Colonic mucosa (tissue), 4 donors: ENCODE measurements at regions not wholly inside any gene's neighbourhood (a gene's known extent, or its start where the extent isn't known, plus 50 kb on each side); places are given as distances from the start of the nearest gene placed in this dataset.

Experiments used
- DNase-seq: peaks from one replicate; pipeline ENCODE4 v3.0.0-alpha.2; 2020
- H3K27ac ChIP-seq: fragments of 200-600 bp; one replicate; pipeline ENCODE4 v1.8.0; 2021
- H3K27me3 ChIP-seq: fragments of 200-600 bp; one replicate; pipeline ENCODE4 v1.8.0; 2021
- H3K36me3 ChIP-seq: fragments of 200-600 bp; one replicate; pipeline ENCODE4 v1.8.0; 2021
- H3K4me1 ChIP-seq: fragments of 200-600 bp; one replicate; pipeline ENCODE4 v1.8.0; 2021; ENCODE audit warnings: mild to moderate bottlenecking
- H3K4me3 ChIP-seq: fragments of 200-600 bp; one replicate; pipeline ENCODE4 v1.8.0; 2021
- H3K9ac ChIP-seq, 2 donors: one replicate each; pipeline ENCODE4 v1.7.0; 2013; ENCODE audit warnings: control low read depth in 2 of 2, low read depth in 2 of 2, low read length in 2 of 2
- H3K9me3 ChIP-seq: fragments of 200-600 bp; one replicate; pipeline ENCODE4 v1.8.0; 2021
- intact Hi-C: fragments of 100-400 bp; cut with DNase I; formaldehyde crosslinking; loops from one replicate; pipeline ENCODE4 v1.14.1; 2022
- TF ChIP-seq, protein P1 (sequence below): fragments of 200-600 bp; IDR thresholded peaks from one replicate; pipeline ENCODE4 v1.8.0; 2022; ENCODE audit warnings: antibody characterized with exemption, mild to moderate bottlenecking
- donor health status: healthy.
- donor health status: DM: no; HTN: no; CAD: no.
- donor health status: DM: no; HTN: no; CAD: no.

DNA sequence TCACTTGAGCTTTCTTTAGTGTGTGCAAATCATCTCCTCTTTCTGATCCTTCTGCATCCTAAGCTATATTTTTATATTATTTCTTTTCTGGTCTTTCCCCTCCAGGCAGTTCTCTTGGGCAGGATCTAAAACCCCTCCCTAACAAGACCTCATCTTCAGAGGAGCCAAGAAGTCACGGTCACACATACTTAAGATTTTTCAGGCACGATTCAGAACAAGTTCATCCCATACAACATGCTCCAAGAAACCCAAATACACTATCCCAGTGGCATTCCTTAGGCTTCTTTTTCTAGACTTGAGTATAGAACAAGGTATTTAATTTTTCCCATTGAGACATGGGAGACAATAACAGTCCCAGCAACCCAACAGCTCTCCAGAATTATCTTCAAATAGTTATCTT is 1251.5 kb downstream of the DNAJB9 start:
- Histone ChIP-seq H3K9ac (no peak overlapping the region), H3K4me3 (no peak overlapping the region), H3K27me3 (no peaks in the 10 kb centered on the region), H3K9me3 (no peaks in the 10 kb centered on the region), H3K4me1 (no peaks in the 10 kb centered on the region), H3K27ac (no peak overlapping the region), H3K36me3 (no peaks in the 10 kb centered on the region)
- TF ChIP-seq, protein P1, sequence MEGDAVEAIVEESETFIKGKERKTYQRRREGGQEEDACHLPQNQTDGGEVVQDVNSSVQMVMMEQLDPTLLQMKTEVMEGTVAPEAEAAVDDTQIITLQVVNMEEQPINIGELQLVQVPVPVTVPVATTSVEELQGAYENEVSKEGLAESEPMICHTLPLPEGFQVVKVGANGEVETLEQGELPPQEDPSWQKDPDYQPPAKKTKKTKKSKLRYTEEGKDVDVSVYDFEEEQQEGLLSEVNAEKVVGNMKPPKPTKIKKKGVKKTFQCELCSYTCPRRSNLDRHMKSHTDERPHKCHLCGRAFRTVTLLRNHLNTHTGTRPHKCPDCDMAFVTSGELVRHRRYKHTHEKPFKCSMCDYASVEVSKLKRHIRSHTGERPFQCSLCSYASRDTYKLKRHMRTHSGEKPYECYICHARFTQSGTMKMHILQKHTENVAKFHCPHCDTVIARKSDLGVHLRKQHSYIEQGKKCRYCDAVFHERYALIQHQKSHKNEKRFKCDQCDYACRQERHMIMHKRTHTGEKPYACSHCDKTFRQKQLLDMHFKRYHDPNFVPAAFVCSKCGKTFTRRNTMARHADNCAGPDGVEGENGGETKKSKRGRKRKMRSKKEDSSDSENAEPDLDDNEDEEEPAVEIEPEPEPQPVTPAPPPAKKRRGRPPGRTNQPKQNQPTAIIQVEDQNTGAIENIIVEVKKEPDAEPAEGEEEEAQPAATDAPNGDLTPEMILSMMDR = no peak
- DNase-seq = no peak
- intact Hi-C loops = no loop called here

DNA sequence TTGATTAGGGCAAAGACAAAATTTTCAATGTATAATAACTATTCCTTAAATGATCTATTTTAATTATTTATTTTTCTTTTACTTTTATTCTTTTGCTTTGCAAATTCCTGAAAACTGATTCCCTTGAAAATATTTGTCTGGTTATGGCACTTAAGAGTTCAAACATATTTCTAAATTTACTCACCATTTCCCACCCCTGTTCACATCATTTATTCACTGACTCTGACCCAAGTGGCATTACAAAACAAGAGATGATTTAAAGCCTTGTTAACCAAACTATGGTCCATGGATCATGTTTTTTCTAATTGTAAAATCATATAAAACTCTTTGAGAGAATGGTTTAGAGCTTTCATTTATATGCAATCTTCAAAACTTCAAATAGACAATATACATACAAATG is 1256.1 kb upstream of the LRRN3 start:
- H3K9ac ChIP-seq = no peak overlapping the region
- intact Hi-C loops = no loop called here
- H3K27ac ChIP-seq = no peak overlapping the region
- no peak overlapping the region for H3K4me3 ChIP-seq
- no peak for DNase-seq
- H3K4me1 ChIP-seq = no peaks in the 10 kb centered on the region
- TF ChIP-seq, protein P1 = no peak
- no peaks in the 10 kb centered on the region for H3K36me3 ChIP-seq
- H3K9me3 ChIP-seq = no peaks in the 10 kb centered on the region
- no peaks in the 10 kb centered on the region for H3K27me3 ChIP-seq

DNA sequence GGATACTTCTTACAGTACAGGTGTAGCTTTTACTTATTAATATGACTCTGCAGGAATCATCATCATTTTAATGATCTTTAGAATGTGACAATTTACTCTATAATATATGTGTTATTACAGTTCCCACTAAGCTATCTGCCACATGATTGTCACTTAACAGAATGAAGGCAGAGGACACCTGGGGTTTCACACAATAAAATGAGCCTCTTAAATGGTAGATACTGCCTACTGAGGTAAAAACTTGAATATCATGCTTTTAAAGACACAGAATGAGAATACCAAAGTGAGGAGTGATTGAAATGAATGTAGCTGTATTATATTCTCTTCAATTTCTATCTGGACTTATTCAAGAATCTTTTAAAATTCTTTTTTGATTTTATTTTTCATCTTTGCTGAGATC is 1255.3 kb upstream of the LRRN3 start:
- H3K36me3 ChIP-seq = no peaks in the 10 kb centered on the region
- TF ChIP-seq, protein P1 = no peak
- no peak for DNase-seq
- no peaks in the 10 kb centered on the region for H3K9me3 ChIP-seq
- intact Hi-C loops = no loop called here
- no peaks in the 10 kb centered on the region for H3K27me3 ChIP-seq
- H3K4me1 ChIP-seq = no peaks in the 10 kb centered on the region
- no peak overlapping the region for H3K4me3 ChIP-seq
- H3K27ac ChIP-seq = no peak overlapping the region
- H3K9ac ChIP-seq = no peak overlapping the region

DNA sequence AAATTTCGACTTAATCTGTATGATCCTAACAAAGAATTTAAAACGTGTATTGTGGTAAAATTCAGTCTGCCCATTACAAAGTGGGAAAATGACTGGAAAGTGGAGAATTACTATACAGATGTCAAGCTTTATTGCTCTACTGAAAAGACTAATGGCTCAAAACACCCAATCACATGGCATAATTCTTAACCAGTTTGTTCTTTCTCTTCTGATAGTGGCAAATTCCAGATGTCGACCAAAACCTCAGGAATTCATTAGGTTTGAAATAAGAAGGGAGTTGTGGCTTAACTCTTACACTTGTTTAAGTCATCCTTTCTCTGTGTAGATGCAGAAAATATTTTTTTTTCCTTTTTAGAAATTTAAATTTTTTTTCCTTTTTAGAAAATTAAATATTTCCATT is 1254.9 kb upstream of the LRRN3 start:
- H3K27ac ChIP-seq = no peak overlapping the region
- H3K9ac ChIP-seq = no peak overlapping the region
- DNase-seq = no peak
- TF ChIP-seq, protein P1 = no peak
- H3K4me3 ChIP-seq = no peak overlapping the region
- no peaks in the 10 kb centered on the region for H3K27me3 ChIP-seq
- no peaks in the 10 kb centered on the region for H3K36me3 ChIP-seq
- H3K9me3 ChIP-seq = no peaks in the 10 kb centered on the region
- intact Hi-C loops = no loop called here
- no peaks in the 10 kb centered on the region for H3K4me1 ChIP-seq

DNA sequence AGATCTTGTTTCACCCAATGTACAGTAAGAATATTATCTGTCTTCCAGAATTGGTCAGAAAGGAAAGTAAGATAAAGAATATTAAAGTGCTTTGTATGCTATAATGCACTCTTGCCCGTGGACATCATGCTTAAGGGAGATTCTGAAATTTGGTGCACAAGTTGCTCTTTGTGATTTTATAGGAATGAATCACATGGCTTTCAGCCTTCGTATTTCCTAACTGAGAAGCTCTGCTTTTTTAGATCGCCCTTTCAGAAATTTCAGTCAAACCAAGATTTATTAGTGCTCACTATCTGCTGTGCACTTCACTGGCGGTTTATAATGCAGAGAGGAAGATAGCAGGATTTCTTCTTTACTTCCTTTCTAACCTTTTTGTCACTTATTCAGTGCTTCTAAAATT is 1248.5 kb upstream of the LRRN3 start:
- H3K27ac ChIP-seq = no peak overlapping the region
- no peaks in the 10 kb centered on the region for H3K27me3 ChIP-seq
- no peaks in the 10 kb centered on the region for H3K9me3 ChIP-seq
- no peaks in the 10 kb centered on the region for H3K36me3 ChIP-seq
- intact Hi-C loops = no loop called here
- no peak overlapping the region for H3K9ac ChIP-seq
- H3K4me3 ChIP-seq = no peak overlapping the region
- no peak for DNase-seq
- H3K4me1 ChIP-seq = no peaks in the 10 kb centered on the region
- TF ChIP-seq, protein P1 = no peak

DNA sequence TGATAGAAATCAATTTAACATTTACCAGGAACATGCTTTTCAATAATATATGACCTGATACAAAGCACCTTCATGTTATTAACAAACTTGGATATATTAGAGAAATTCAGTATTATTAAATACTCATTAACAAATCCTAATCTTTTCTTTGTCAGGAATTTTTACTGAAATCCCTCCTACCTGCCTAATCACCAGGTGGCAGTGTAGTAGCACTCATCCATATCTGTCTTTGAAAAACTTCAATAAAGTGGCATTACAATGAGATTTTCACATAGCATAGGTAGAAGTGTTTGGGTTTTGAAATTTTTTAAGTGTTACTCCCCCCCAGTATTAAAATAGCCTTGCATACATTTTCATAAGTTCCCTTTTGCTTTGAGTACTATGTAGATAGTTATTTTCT is 1246.6 kb upstream of the LRRN3 start:
- H3K4me1 ChIP-seq = no peaks in the 10 kb centered on the region
- TF ChIP-seq, protein P1 = no peak
- H3K9me3 ChIP-seq = no peaks in the 10 kb centered on the region
- H3K4me3 ChIP-seq = no peak overlapping the region
- no peak for DNase-seq
- no peaks in the 10 kb centered on the region for H3K27me3 ChIP-seq
- H3K9ac ChIP-seq = no peak overlapping the region
- H3K27ac ChIP-seq = no peak overlapping the region
- no peaks in the 10 kb centered on the region for H3K36me3 ChIP-seq
- intact Hi-C loops = no loop called here
